AG10803 (cell line): ENCODE measurements at regions not wholly inside any gene's neighbourhood (a gene's known extent, or its start where the extent isn't known, plus 50 kb on each side); places are given as distances from the start of the nearest gene placed in this dataset.

Experiments
- DNase-seq: peaks from one replicate; pipeline ENCODE4 v3.0.0; 2010; ENCODE audit warnings: low read depth
- H3K4me3 ChIP-seq: 2 replicates; pipeline ENCODE4 v1.5.1; 2011; ENCODE audit warnings: mild to moderate bottlenecking, low read length, control low read depth
- CTCF ChIP-seq: conservative IDR thresholded peaks from 2 replicates; pipeline ENCODE4 v1.5.1; 2011; ENCODE audit warnings: mild to moderate bottlenecking, low read length, control low read depth, inconsistent platforms

DNA sequence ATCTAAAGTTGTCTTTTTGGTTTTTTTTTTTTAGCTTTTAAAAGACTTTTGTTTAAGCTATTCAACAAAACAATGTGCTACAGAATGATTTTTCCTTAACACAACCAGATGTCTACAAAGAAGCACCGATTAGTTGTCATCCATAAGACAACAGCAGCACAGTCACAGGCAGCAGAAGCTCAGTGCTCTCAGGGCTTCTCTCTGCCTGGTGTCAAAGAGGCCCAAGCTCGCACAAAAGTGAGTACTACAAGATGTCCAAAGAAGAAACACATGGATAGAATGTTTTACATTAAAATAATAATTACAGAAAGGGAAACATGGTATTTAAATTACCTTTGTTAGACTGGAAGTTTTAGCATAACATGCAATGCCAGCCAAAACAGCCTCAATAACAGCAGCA is 81.6 kb downstream of the DNAAF9 start:
- TF ChIP-seq CTCF: no peak
- no peak for DNase-seq
- H3K4me3 ChIP-seq: no peak overlapping the region

DNA sequence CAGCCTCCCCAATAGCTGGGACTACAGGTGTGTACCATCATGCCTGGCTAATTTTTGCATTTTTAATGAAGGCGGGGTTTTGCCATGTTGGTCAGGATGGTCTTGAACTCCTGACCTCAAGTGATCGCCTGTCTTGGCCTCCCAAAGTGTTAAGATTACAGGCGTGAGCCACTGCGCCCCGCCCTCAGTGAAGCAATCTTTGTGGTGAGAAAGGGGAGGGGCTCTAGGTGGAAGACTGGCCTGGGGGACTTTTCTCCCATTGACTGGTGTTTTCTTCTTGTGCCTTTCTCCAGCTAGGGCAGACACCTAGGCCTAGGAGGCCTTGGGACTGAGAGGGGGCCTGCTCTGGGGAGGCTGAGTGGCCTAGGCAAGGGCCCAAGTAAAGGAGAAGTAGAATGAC is 84.1 kb downstream of the DNAAF9 start:
- no peak overlapping the region for H3K4me3 ChIP-seq
- no peak for DNase-seq
- TF ChIP-seq CTCF: no peak

- no peak for DNase-seq
- TF ChIP-seq CTCF: no peak
- H3K4me3 ChIP-seq: no peak overlapping the region
Observed at GRCh38 chr20:3318226-3318884, 79.4 kb upstream of the SLC4A11 start.

- DNase-seq: no peak
- H3K4me3 ChIP-seq: no peak overlapping the region
- no peak for TF ChIP-seq CTCF
Observed at GRCh38 chr20:3316136-3316535, 77.1 kb upstream of the SLC4A11 start.

DNA sequence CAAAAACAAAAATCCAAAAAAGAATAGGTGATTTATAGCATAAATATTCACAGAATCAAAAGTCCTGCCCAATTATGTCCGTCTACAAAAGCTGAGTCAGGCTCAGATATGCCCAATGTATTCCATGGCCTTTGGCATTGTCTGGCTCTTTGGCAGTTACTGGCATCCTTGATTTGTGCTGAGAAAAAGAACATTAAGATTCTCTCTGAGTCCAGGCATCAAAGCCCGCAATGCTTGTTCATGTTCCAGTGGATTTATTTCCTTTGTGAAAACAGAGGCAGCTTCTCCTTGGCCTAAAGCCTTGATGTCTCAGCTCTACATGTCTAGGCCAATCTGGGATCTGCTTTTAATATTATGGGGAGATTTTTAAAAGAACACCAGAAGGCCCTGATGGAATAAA is 76.1 kb upstream of the SLC4A11 start:
- TF ChIP-seq CTCF: no peak
- H3K4me3 ChIP-seq: no peak overlapping the region
- DNase-seq: peak; percentile 29

DNA sequence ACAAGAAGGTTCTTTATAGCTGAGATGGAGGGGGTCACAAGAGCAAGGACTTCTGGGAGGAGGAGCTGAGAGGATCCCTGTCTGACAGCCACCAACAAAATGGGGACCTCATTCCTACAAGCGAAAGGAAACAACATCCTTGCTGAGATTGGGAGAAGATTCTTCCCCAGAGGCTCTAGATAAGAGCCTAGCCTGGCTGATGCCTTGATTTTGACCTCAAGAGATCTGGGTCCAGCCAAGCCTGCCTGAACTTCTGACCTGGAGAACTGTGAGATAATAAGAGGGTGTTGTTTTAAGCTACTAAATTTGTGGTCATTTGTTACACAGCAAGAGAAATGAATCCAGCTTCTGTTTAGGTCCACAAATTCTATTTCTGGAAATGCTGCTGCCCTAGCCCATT is 75.4 kb upstream of the SLC4A11 start:
- H3K4me3 ChIP-seq: no peak overlapping the region
- TF ChIP-seq CTCF: no peak
- no peak for DNase-seq

GRCh38 chr20:3313683-3314065 is 74.7 kb upstream of the SLC4A11 start:
- no peak for DNase-seq
- H3K4me3 ChIP-seq: no peak overlapping the region
- TF ChIP-seq CTCF: no peak
